Right forelimb (tissue), 1 donor: ENCODE measurements at regions not wholly inside any gene's neighbourhood (a gene's known extent, or its start where the extent isn't known, plus 50 kb on each side); places are given as distances from the start of the nearest gene placed in this dataset.

Source experiments
- DNase-seq: peaks from one replicate; pipeline ENCODE4 v3.0.0-alpha.2; 2018

- DNase-seq: no peak
Measured at GRCh38 chr4:20532116-20532790, 168.0 kb upstream of the PACRGL start.

GRCh38 chr4:20532871-20533870 lies 167.1 kb upstream of the PACRGL start:
- no peak for DNase-seq

GRCh38 chr4:20538905-20539304 lies 161.4 kb upstream of the PACRGL start:
- DNase-seq: no peak

GRCh38 chr4:20543131-20543530 lies 157.1 kb upstream of the PACRGL start:
- DNase-seq: no peak

- DNase-seq: no peak
Measured at GRCh38 chr4:20544645-20545044, 155.6 kb upstream of the PACRGL start.

- DNase-seq: no peak
Measured at GRCh38 chr4:20552004-20552403, 148.3 kb upstream of the PACRGL start.

GRCh38 chr4:20554134-20554533 lies 146.1 kb upstream of the PACRGL start:
- no peak for DNase-seq

- DNase-seq: no peak
Measured at GRCh38 chr4:20565075-20565721, 135.1 kb upstream of the PACRGL start.

- no peak for DNase-seq
Measured at GRCh38 chr4:20570981-20571715, 129.1 kb upstream of the PACRGL start.

GRCh38 chr4:20572976-20573375 lies 127.3 kb upstream of the PACRGL start:
- DNase-seq: no peak

- DNase-seq: no peak
Measured at GRCh38 chr4:20574986-20575385, 125.3 kb upstream of the PACRGL start.

- DNase-seq: no peak
Measured at GRCh38 chr4:20575486-20575885, 124.8 kb upstream of the PACRGL start.

- no peak for DNase-seq
Measured at GRCh38 chr4:20576861-20577260, 123.4 kb upstream of the PACRGL start.

GRCh38 chr4:20577702-20578101 lies 122.6 kb upstream of the PACRGL start:
- DNase-seq: no peak

- no peak for DNase-seq
Measured at GRCh38 chr4:20580907-20581306, 119.4 kb upstream of the PACRGL start.

- no peak for DNase-seq
Measured at GRCh38 chr4:20589436-20589835, 110.8 kb upstream of the PACRGL start.

GRCh38 chr4:20590849-20591248 lies 109.4 kb upstream of the PACRGL start:
- no peak for DNase-seq

- no peak for DNase-seq
Measured at GRCh38 chr4:20591571-20591970, 108.7 kb upstream of the PACRGL start.

- no peak for DNase-seq
Measured at GRCh38 chr4:20592013-20592412, 108.2 kb upstream of the PACRGL start.

GRCh38 chr4:20592663-20593062 lies 107.6 kb upstream of the PACRGL start:
- DNase-seq: no peak

GRCh38 chr4:20598626-20599025 lies 101.6 kb upstream of the PACRGL start:
- no peak for DNase-seq

GRCh38 chr4:20603671-20604313 lies 96.5 kb upstream of the PACRGL start:
- DNase-seq: no peak
